SH-SY5Y (cell line): ENCODE measurements at regions not wholly inside any gene's neighbourhood (a gene's known extent, or its start where the extent isn't known, plus 50 kb on each side); places are given as distances from the start of the nearest gene placed in this dataset.

Source experiments
- GATA2 ChIP-seq: IDR thresholded peaks from 2 replicates; pipeline ENCODE4 v1.6.1; 2011; ENCODE audit warnings: mild to moderate bottlenecking, low read depth, low read length
- GATA3 ChIP-seq: IDR thresholded peaks from 2 replicates; pipeline ENCODE4 v1.6.1; 2011; ENCODE audit warnings: low read depth, mild to moderate bottlenecking, low read length, moderate library complexity

GRCh38 chr16:26197707-26198106, 505.9 kb downstream of the HS3ST4 start:
- TF ChIP-seq GATA2 (no peak), GATA3 (no peak)
